ENCODE measurements at regions not wholly inside any gene's neighbourhood (a gene's known extent, or its start where the extent isn't known, plus 50 kb on each side); places are given as distances from the start of the nearest gene placed in this dataset.

- Mint-ChIP-seq H3K36me3 (peaks cover 40% of the 10 kb centered on the region), H3K27me3 (ENCODE audit: low read depth) (peaks cover 11% of the 10 kb centered on the region), H3K4me1 (no peaks in the 10 kb centered on the region), H3K4me3 (no peak overlapping the region), H3K27ac (no peak overlapping the region), H3K9me3 (peaks cover 53% of the 10 kb centered on the region)
- POLR2A ChIA-PET, result no interaction called here
- ATAC-seq (no peak), DNase-seq (ENCODE audit: low spot score) (no peak)
- CTCF ChIA-PET, result no interaction called here
- no peak for TF ChIP-seq SMAD4 (CRISPR knock-in tag; IDR thresholded peaks at IDR 0.05)
- no peak for TF ChIP-seq ELF4 (CRISPR knock-in tag; IDR thresholded peaks at IDR 0.05; ENCODE audit: low read depth)
- no peak for TF ChIP-seq HMGXB4 (CRISPR knock-in tag; IDR thresholded peaks at IDR 0.05)
- TF ChIP-seq ETV6 (CRISPR knock-in tag; IDR thresholded peaks at IDR 0.05), result no peak
- no peak for TF ChIP-seq ATF3 (CRISPR knock-in tag; conservative IDR thresholded peaks at IDR 0.05)
- TF ChIP-seq TP53 (CRISPR knock-in tag; IDR thresholded peaks at IDR 0.05), result no peak
These were observed 2085.4 kb upstream of the RAG2 start for GRCh38 chr11:38683484-38683883.

- ATAC-seq (no peak), DNase-seq (ENCODE audit: low spot score) (no peak)
- peaks cover 60% of the 10 kb centered on the region for H3K9me3 Mint-ChIP-seq
- H3K4me1 Mint-ChIP-seq, result no peaks in the 10 kb centered on the region
- no peak overlapping the region for H3K27ac Mint-ChIP-seq
- H3K27me3 Mint-ChIP-seq (ENCODE audit: low read depth), result peaks cover 10% of the 10 kb centered on the region
- H3K36me3 Mint-ChIP-seq, result peaks cover 51% of the 10 kb centered on the region
- TF ChIP-seq ZNF121 (CRISPR knock-in tag; IDR thresholded peaks at IDR 0.05) (no peak), E2F5 (CRISPR knock-in tag; IDR thresholded peaks at IDR 0.05) (no peak), FOXP4 (CRISPR knock-in tag; IDR thresholded peaks at IDR 0.05) (no peak)
- POLR2A ChIA-PET, result no interaction called here
- CTCF ChIA-PET, result no interaction called here
- H3K4me3 Mint-ChIP-seq, result no peak overlapping the region
These were observed 2082.7 kb upstream of the RAG2 start for GRCh38 chr11:38680746-38681145.

GRCh38 chr11:38680166-38680565, 2082.1 kb upstream of the RAG2 start:
- ATAC-seq, result no peak

More at GRCh38 chr11:38680166-38680565, 2082.1 kb upstream of the RAG2 start:
- Mint-ChIP-seq H3K4me3 (no peak overlapping the region), H3K36me3 (peaks cover 54% of the 10 kb centered on the region), H3K27ac (no peak overlapping the region), H3K27me3 (ENCODE audit: low read depth) (peaks cover 15% of the 10 kb centered on the region), H3K9me3 (peaks cover 63% of the 10 kb centered on the region), H3K4me1 (no peaks in the 10 kb centered on the region)
- DNase-seq (ENCODE audit: low spot score), result no peak
- no peak for TF ChIP-seq GTF2I (CRISPR knock-in tag; conservative IDR thresholded peaks at IDR 0.05)
- TF ChIP-seq JUN (CRISPR knock-in tag; IDR thresholded peaks at IDR 0.05), result no peak
- TF ChIP-seq PRRX2 (CRISPR knock-in tag; IDR thresholded peaks at IDR 0.05), result no peak
- no peak for TF ChIP-seq NR3C1 (CRISPR knock-in tag; conservative IDR thresholded peaks at IDR 0.05; ENCODE audit: low read depth)
- no peak for TF ChIP-seq ATF6 (CRISPR knock-in tag; IDR thresholded peaks at IDR 0.05)
- no peak for TF ChIP-seq IRF1 (CRISPR knock-in tag; IDR thresholded peaks at IDR 0.05)
- no peak for TF ChIP-seq CTCF (IDR thresholded peaks at IDR 0.05)
- TF ChIP-seq TEAD4 (CRISPR knock-in tag; IDR thresholded peaks at IDR 0.05), result no peak
- POLR2A ChIA-PET, result no interaction called here
- CTCF ChIA-PET, result no interaction called here

Data from WTC11 (cell line).